ENCODE measurements at regions not wholly inside any gene's neighbourhood (a gene's known extent, or its start where the extent isn't known, plus 50 kb on each side); places are given as distances from the start of the nearest gene placed in this dataset.

DNA sequence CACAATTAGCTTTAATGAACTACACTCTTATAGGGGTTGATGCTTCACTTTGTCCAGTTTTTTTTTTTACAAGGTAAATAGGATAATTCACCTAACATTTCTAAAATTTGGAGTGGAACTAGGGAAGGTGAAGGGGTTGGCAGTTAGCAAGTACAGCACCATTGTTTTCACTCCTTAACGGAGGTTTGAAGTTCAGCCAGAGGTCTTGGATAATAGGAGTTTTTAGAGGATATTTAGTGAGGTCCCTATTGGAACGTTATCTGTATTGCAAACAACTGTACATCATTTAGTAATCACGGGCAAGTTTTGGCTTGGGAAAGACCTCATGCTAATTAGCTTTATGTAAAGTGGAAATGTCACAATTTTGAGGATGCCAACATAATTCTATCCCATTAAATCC, 52.3 kb upstream of the TBX18 start:
- TF ChIP-seq, protein P1, sequence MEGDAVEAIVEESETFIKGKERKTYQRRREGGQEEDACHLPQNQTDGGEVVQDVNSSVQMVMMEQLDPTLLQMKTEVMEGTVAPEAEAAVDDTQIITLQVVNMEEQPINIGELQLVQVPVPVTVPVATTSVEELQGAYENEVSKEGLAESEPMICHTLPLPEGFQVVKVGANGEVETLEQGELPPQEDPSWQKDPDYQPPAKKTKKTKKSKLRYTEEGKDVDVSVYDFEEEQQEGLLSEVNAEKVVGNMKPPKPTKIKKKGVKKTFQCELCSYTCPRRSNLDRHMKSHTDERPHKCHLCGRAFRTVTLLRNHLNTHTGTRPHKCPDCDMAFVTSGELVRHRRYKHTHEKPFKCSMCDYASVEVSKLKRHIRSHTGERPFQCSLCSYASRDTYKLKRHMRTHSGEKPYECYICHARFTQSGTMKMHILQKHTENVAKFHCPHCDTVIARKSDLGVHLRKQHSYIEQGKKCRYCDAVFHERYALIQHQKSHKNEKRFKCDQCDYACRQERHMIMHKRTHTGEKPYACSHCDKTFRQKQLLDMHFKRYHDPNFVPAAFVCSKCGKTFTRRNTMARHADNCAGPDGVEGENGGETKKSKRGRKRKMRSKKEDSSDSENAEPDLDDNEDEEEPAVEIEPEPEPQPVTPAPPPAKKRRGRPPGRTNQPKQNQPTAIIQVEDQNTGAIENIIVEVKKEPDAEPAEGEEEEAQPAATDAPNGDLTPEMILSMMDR (IDR thresholded peaks at IDR 0.05) = no peak
- no peak for TF ChIP-seq POLR2A (IDR thresholded peaks at IDR 0.05)
